ENCODE measurements at regions not wholly inside any gene's neighbourhood (a gene's known extent, or its start where the extent isn't known, plus 50 kb on each side); places are given as distances from the start of the nearest gene placed in this dataset.

DNA sequence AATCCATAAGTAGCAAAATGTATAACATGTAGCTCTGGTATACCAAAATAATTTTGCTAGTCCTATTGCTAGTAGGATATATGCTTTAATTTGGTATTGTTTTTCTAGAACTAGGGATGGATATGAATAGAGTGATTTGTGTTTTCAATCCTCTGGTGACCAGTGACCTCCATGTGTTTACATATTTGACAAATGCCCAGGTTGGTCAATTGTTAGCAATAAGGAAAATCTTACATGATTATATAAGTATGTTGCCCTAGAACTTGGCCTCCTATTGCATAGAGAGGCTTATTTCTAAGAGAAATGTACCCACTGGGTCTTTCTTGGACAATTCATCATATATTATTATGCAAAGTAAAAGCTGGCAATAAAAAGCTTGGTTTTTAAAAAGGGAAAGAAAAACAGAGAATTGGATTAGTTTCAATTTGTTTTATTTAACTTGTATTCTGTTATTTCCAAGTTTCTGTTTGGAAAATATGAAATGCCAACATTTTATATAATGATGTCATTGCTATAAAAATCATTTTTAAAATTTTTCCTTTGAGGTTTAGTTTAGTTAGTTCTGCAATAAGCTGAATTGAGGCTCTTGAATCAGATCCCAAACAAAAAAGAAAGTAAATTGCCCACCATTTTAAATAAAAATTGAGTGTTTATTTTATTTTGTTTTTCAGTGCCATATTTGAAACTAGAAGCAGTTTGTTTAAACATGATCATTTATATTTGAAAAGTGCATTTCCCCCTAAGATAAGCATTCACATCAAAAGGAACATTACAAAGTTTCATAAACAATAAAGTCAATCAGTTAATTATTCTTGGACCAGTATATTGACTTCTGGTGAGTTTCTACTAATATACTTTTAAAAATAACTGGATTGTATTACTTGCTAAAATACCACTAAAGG is 210.9 kb downstream of the ZC3H11B start:
- Histone ChIP-seq H3K4me3 (no peak overlapping the region), H3K4me2 (no peak overlapping the region), H3K9me3 (peaks cover 5% of the 10 kb centered on the region; the same call in 2 of the 3 replicates), H3K4me1 (peaks cover 2% of the 10 kb centered on the region; the same call in 1 of the 3 replicates), H3K27ac (no peak overlapping the region)
- POLR2A ChIA-PET, result interaction anchor here (0.6 kb wide), 1 partner anchor 853 kb away, joined by 4 read pairs; no protein-coding TSS in a partner anchor
- ATAC-seq (no peak), FAIRE-seq (no peak), DNase-seq (ENCODE audit: low read depth in 1 of 2, low spot score in 1 of 2) (no peak)
- CTCF ChIA-PET, result interaction anchor here (1.0 to 1.1 kb wide), 2 partner anchors 15 to 16 kb away, joined by 3 to 4 read pairs; no protein-coding TSS in a partner anchor
- TF ChIP-seq MAX (IDR thresholded peaks at IDR 0.05) (no peak), PHF8 (IDR thresholded peaks at IDR 0.05; ENCODE audit: borderline replicate concordance, low read depth) (no peak), FOXS1 (CRISPR knock-in tag; IDR thresholded peaks at IDR 0.05) (no peak), CBX8 (IDR thresholded peaks at IDR 0.05) (no peak)

GRCh38 chr1:219399446-219399845 is 213.5 kb downstream of the ZC3H11B start:
- Histone ChIP-seq H3K4me2 (no peak overlapping the region), H3K9me3 (peaks cover 16% of the 10 kb centered on the region), H3K27ac (no peak overlapping the region), H3K4me3 (no peak overlapping the region), H3K4me1 (peaks cover 2% of the 10 kb centered on the region; the same call in 1 of the 3 replicates)
- 58% methylated on average over 5 of the region's 5 CpGs for WGBS (ENCODE audit: missing lambda C conversion rate)
- ATAC-seq (no peak), FAIRE-seq (no peak), DNase-seq (ENCODE audit: low read depth in 1 of 2, low spot score in 1 of 2) (no peak)
- TF ChIP-seq POLR2AphosphoS2 (conservative IDR thresholded peaks at IDR 0.05; ENCODE audit: low read length) (no peak), MAFK (IDR thresholded peaks at IDR 0.05; ENCODE audit: partially characterized antibody) (no peak), KDM5A (IDR thresholded peaks at IDR 0.05) (no peak), RFX5 (IDR thresholded peaks at IDR 0.05) (no peak), RNF2 (IDR thresholded peaks at IDR 0.05; ENCODE audit: borderline replicate concordance, low read depth) (no peak), HES2 (IDR thresholded peaks at IDR 0.05) (no peak), RARB (CRISPR knock-in tag; IDR thresholded peaks at IDR 0.05) (no peak), USF2 (IDR thresholded peaks at IDR 0.05) (no peak), JUN (IDR thresholded peaks at IDR 0.05) (no peak), MAZ (IDR thresholded peaks at IDR 0.05; ENCODE audit: borderline replicate concordance, low read depth, low read length) (no peak), ZFP36 (IDR thresholded peaks at IDR 0.05; ENCODE audit: borderline replicate concordance, partially characterized antibody) (no peak), CBX8 (IDR thresholded peaks at IDR 0.05) (no peak), ZC3H11A (IDR thresholded peaks at IDR 0.05) (no peak), ATOH8 (CRISPR knock-in tag; IDR thresholded peaks at IDR 0.05; ENCODE audit: low read depth) (no peak), HOXA7 (CRISPR knock-in tag; IDR thresholded peaks at IDR 0.05) (no peak), FOSB (CRISPR knock-in tag; IDR thresholded peaks at IDR 0.05) (no peak), HOXB5 (CRISPR knock-in tag; IDR thresholded peaks at IDR 0.05) (no peak), FOXS1 (CRISPR knock-in tag; IDR thresholded peaks at IDR 0.05) (no peak), HOXB13 (CRISPR knock-in tag; IDR thresholded peaks at IDR 0.05; ENCODE audit: low read depth) (no peak), GATA3 (IDR thresholded peaks at IDR 0.05; ENCODE audit: borderline replicate concordance) (no peak)
- CTCF ChIA-PET, result no interaction called here
- POLR2A ChIA-PET, result no interaction called here

Measured in A549 (cell line).